T-helper 2 cell (primary cell): ENCODE measurements at regions not wholly inside any gene's neighbourhood (a gene's known extent, or its start where the extent isn't known, plus 50 kb on each side); places are given as distances from the start of the nearest gene placed in this dataset.
"Not testable (repeated sequence)": the region's sequence is repeated elsewhere in the genome, so short reads cannot be mapped to it uniquely, and the experiment has no call there.

Experiments used
- DNase-seq, 5 experiments: peaks; one replicate each; pipeline versions ENCODE4 v3.0.0 to v3.0.0-alpha.2; 2012 to 2022

GRCh38 chr2:750628-751027, 73.4 kb upstream of the TMEM18 start:
- no peak for DNase-seq

- no peak for DNase-seq
Measured at GRCh38 chr2:747762-748351, 70.7 kb upstream of the TMEM18 start.

DNA sequence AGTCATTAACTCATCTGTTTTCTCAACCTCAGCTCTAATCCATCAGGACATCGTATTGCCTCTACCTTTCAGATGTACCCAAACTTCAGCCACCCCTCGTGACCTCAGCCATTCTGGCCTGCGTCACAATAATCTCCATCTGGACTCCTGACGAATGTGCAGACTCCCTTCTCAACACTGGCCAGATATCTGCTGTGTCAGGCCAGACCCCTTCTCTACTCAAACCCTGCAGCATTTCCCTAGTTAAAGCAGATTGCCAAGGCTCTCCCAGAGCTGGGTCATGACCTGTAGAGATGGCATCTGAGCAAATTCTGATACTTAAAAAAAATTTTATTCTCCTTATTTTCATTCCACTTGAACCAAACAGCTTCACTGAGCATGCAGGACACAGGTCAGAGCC, 69.5 kb upstream of the TMEM18 start:
- no peak for DNase-seq

GRCh38 chr2:744088-744487, 66.9 kb upstream of the TMEM18 start:
- DNase-seq: no peak

DNA sequence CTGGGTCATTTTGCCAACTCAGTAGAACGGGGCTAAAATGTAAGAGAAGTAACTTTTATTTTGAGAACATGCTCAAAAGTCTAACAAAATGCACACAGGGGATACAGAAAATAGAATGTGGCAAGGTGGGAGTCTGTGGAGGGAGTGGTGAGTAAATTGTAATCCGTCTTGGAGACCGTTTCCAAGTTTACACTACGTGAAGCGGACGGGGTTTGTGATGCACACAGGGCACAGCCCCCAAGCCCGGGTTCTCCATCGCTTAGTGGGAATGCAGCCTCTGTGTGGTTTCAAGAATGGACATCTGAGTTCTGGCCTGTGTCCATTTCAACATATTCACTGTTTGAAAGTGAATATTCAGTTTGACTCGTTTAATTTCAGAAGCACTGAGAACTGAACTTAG, 65.0 kb upstream of the TMEM18 start:
- no peak for DNase-seq

GRCh38 chr2:741195-741496, 63.9 kb upstream of the TMEM18 start:
- no peak for DNase-seq

- peak in 2 of 5 experiments; percentile 21 to 31 for DNase-seq
Measured at GRCh38 chr2:740322-741194, 63.4 kb upstream of the TMEM18 start.

DNA sequence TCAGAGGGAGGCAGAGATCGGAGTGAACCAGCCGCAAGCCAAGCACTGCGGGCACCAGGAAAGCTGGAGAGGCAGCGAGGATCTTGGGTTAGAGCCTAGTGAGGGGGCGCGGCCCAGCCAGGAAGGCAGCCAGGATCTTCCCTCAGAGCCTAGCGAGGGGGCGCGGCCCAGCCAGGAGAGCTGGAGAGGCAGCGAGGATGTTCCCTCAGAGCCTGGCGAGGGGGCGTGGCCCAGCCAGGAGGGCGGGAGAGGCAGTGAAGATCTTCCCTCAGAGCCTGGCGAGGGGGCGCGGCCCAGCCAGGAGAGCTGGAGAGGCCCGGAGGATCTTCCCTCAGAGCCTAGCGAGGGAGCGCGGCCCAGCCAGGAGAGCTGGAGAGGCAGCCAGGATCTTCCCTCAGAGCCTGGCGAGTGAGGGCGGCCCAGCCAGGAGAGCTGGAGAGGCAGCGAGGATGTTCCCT, 62.7 kb upstream of the TMEM18 start:
- DNase-seq: not testable (repeated sequence)

DNA sequence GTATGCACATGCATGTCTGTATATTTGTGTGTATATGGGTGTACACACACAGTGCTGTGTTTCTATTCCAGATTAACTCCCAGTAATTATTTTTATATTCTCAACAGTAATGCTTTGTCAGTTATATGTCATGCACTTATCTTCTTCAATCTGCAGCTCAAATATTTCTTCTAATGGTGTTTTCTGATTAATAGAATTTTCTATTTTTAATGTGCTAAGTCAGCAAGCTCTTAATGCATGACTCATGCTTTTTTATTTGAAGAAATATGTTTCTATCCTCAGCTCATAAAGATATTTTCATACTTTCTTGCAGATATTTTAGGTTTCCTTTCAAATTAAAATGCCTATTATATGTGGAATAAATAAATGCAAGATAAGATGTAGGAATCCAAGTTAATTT, 59.7 kb upstream of the TMEM18 start:
- no peak for DNase-seq

GRCh38 chr2:735670-736218, 58.5 kb upstream of the TMEM18 start:
- no peak for DNase-seq

DNA sequence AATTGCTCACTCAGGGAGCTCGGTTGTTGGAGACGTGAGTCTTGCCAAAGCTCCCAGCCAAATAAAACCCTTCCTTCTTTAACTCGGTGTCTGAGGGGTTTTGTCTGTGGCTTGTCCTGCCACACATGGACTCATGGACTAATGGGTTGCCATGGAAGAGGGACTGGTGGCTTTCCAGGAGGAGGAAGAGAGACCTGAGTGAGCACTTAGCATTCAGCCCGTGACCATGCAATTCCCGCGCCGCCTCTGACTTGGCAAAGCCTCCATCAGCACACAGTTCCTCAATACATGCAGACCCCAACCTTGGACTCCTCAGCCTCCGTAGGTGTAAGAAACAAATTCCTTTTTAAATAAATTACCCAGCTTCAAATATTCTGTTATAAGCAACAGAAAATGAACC, 57.3 kb upstream of the TMEM18 start:
- no peak for DNase-seq

GRCh38 chr2:733495-733894, 56.3 kb upstream of the TMEM18 start:
- DNase-seq: no peak

- DNase-seq: no peak
Measured at GRCh38 chr2:733001-733400, 55.8 kb upstream of the TMEM18 start.

DNA sequence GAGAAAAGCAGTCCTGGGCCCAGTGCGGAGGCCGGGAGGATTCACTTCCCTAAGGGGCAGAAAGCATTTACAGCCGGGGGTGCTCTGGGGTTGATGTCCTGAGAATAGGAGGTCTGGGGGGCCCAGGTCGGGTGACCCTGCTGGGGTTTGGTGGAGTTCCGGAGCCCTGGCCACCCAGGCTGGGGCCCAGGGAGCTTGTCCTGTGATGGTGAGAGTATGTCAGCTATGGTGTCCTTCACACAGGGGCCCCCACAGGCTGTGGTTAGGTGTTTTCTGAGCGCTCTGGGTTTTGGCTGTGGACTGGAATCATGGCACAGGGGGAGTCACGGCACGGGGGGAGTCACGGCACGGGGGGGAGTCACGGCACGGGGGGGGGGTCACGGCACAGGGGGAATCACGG, 54.5 kb upstream of the TMEM18 start:
- DNase-seq: no peak

DNA sequence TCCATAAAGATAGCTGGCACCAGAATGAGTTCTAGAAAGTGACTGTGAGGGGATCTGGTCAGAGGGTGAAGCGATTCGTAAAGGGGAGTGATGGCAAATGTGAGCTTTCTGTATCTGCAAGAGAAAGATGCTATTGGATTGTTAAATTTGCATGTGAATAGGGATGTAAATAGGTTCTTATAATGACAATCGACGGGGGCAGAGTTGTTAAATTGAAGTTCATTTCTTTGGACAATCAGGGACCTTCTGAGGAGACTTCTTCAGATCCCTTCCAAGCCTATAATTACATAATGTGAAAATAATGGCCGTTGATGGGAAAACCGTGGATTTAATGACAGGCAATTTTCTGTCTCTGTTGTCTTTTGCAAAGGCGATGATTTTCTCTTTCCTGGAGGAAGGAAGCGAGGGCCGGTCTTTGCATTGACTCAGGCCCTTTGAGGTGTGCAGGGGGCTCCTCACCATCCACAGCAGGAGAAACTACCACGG, 52.2 kb upstream of the TMEM18 start:
- DNase-seq: no peak

GRCh38 chr2:728165-728564, 51.0 kb upstream of the TMEM18 start:
- no peak for DNase-seq

- peak in 1 of 5 experiments; percentile 18 for DNase-seq
Measured at GRCh38 chr2:727071-727470, 49.9 kb upstream of the TMEM18 start.
